ELF-1 (cell line): ENCODE measurements at regions not wholly inside any gene's neighbourhood (a gene's known extent, or its start where the extent isn't known, plus 50 kb on each side); places are given as distances from the start of the nearest gene placed in this dataset.
"Not testable (repeated sequence)": the region's sequence is repeated elsewhere in the genome, so short reads cannot be mapped to it uniquely, and the experiment has no call there.

ENCODE experiments used
- DNase-seq: peaks from one replicate; pipeline ENCODE4 v3.0.0-alpha.2; 2016; ENCODE audit warnings: low read depth, low spot score

GRCh38 chr4:144371485-144371884, 231.0 kb upstream of the GYPA start:
- DNase-seq = no peak

- peak; percentile 53 for DNase-seq
Measured at GRCh38 chr4:144374065-144374464, 233.5 kb upstream of the GYPA start.

- no peak for DNase-seq
Measured at GRCh38 chr4:144376866-144377265, 236.3 kb upstream of the GYPA start.

DNA sequence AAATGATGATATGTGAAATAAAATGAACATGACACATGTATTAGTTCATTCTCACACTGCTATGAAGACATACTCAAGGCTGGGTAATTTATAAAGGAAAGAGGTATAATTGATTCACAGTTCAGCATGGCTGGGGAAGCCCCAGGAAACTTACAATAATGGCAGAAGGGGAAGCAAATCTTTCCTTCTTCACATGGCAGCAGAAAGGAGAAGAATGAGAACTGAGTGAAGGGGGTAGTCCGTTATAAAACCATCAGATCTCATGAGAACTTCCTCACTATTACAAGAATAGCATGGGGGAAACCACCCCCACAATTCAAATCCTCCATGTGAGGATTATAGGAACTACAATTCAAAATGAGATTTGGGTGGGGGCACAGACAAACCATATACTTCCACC, 243.9 kb upstream of the GYPA start:
- no peak for DNase-seq

DNA sequence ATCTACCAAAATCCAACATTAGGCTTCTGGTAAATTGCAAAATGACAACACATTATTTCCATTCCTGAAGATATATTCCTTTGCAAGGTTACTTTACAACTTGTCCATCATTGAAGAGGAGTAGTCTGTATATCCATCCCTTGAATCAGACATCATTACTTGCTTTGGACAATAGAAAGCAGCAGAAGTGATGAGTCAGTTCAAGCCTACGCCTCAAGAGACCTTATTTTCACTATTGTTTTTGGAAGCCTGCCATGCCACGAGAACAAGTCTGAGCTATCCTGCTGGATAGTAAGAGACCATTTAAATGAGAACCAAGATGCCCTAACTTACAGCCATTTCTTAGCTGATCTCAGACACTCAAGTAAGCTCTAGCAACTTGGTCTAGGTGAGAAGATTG, 246.0 kb upstream of the HHIP start:
- DNase-seq = no peak

DNA sequence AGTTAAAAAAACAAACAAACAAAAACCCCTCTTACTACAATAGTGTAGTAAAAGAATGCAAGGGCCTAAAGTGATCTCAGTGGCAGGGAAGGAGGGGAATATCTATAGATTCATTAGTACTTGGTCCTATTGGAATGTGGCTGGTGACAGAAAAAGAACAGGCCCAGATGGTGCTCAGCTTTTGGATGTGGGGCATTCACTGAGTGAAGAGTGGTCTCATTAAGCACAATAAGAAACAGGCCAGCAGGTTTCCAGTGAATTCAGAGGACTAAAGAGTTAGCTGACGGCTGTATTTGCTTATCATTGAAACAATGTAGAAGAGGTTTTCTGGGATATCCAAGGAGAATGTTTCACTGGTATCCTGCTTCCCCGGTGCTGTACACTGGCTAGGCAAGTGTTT, 243.8 kb upstream of the HHIP start:
- no peak for DNase-seq

GRCh38 chr4:144402999-144403398, 243.0 kb upstream of the HHIP start:
- DNase-seq = no peak

DNA sequence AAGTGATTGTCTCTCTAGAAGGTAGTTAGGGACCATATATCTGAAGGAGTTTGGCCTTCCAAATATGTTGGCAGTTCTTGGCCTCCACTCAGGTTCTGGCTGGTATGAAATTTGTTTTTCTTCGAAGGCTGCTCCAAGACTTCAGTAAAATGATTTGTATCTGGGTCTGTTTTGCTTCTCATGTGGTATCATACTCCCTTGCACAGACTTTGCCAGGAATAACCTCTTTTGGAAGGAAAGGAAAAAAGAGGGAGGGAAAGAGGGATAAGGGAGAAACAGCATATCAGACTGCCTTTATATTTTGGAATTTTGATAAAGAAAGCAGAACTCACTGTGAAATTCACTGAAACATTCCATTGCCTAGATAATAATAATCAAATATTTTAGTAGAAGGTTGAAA, 242.1 kb upstream of the HHIP start:
- no peak for DNase-seq

- no peak for DNase-seq
Measured at GRCh38 chr4:144409525-144409924, 236.4 kb upstream of the HHIP start.

- DNase-seq = no peak
Measured at GRCh38 chr4:144410230-144410783, 235.6 kb upstream of the HHIP start.

DNA sequence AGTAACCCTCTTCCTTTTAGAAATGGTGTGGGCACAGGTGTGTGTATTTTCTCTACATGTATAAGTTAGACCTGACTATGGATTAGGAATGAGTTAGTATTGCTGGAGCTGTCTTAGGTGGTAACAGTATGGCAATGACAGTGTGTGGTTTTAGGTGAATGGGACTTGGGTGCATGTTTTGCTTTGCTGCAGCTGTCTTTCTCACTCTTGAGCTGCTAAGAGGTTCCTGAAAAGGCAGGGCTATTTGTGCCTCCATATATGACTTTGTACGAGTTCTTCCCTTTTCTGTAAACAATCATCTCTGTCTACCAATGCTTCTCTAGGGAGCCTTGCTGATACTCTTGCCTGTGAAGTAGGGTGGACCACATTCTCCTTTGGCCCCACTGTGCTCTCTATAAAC, 234.8 kb upstream of the HHIP start:
- DNase-seq = no peak

GRCh38 chr4:144411700-144412099, 234.3 kb upstream of the HHIP start:
- no peak for DNase-seq

GRCh38 chr4:144421056-144421455, 224.9 kb upstream of the HHIP start:
- no peak for DNase-seq

DNA sequence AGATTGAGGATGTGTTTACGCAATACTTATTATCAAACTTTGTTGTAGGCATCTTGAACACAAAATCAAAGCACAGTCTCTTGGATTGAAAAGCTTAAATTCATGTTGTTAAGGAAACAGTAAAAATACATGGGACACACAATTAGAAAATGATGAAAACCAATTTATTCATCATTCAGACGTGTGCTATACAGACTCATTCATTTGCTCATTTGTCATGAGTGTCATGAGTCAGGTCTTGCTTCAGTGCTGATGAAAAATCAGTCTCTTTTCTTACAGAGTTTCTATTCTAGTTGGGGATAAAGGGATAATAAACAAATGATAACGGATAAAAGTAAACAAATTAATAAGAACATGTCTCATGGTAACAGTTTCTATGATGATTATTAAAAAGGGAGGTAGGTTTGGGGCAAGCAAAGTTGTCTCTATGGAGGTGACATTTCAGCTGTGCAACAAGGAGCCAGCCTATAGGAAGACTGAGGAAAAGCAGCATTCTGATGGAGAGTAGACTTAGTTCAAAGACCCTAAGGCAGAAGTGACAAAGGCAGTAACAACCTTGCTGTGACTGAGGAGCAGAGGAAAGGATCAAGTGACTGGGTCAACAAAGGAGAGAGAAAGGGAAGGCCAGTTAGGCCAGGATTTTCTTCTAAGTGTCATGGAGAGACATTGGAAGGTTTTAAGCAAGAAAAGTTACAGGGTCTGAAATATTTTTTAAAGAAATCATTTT, 224.0 kb upstream of the HHIP start:
- peak; percentile 19 for DNase-seq

DNA sequence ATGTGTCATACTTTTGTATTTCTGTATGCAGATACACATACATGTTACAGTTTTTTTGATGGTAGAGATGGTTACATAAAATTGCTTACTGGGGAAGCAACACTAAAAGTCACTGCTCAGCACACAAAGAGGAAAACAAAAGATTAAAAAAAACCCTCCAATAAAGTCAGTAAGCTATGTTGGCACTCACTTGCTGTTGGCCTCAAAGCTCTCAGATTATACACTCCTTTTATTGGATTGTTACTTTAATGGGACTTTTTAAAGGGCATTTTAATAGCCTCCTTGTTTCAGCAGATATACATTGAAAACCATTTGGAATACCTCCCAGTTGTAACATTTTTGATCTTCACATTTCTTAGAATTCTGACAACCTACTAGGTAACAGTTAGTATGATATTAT, 222.0 kb upstream of the HHIP start:
- no peak for DNase-seq

DNA sequence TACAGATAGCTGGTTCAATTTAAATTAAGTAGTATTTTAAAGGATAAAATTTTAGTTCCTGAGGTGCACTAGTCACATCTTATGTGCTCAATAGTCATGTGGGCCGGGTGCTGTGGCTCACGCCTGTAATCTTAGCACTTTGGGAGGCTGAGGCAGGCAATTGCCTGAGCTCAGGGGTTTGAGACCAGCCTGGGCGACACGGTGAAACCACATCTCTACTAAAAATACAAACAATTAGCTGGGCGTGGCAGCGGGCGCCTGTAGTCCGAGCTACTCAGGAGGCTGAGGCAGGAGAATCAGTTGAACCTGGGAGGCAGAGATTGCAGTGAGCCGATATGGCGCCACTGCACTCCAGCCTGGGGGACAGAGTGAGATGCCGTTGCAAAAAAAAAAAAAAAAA, 219.9 kb upstream of the HHIP start:
- not testable (repeated sequence) for DNase-seq

DNA sequence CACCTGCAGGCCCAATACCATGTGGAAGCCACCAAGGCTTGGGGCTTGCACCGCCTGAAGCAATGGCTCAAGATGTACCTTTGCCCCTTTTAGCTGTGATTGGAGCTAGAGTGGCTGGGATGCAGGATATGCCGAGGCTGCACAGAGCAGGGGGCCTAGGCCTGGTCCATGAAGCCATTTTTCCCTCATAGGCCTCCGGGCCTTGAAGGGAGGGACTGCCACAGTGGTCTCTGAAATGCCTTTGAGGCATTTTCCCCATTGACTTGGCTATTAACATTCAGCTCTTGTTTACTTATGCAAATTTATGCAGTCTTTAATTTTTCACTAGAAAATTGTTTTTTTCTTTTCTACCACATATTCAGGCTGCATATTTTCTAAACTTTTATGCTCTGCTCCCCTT, 203.2 kb upstream of the HHIP start:
- DNase-seq = no peak

- peak; percentile 26 for DNase-seq
Measured at GRCh38 chr4:144449611-144450010, 196.3 kb upstream of the HHIP start.

DNA sequence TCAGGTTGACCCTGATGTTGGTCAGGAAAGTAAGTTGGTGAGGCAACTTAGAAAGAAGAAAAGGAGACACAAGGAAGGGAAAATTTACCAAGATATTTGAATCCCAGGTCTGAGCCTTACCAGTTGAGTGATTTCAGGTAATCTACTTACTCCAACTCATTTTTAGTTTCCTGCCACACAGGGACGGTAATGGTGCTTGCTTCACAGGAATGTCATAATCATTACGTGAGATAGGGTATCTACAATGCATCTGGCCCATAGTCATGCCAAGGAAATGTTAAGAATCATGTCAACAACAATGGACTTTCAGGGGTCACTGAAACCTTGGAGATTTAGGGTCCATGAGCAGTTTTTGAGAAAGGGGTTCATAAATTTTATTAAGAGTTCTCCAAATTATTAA, 195.4 kb upstream of the HHIP start:
- DNase-seq = no peak

- DNase-seq = no peak
Measured at GRCh38 chr4:144451766-144452450, 194.0 kb upstream of the HHIP start.

- no peak for DNase-seq
Measured at GRCh38 chr4:144456196-144456595, 189.8 kb upstream of the HHIP start.

DNA sequence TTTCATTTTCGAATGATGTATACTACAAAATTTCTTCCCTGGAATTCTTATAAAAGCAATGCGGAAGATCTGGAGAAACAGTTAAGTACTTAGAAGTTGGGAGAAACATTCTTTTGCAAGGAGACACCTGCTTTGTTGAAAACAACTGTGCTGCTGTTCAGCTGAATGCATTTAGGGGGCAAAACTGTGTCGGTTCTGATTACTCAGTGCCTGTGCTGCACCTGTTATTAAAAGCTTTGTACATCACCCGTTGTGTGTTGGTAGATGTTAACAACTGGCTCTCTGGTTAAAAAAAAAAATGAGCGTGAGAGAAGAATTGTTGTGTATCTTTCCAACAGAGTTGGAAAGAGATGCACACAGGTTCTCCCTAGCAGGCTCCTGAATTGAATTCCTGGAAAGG, 184.1 kb upstream of the HHIP start:
- no peak for DNase-seq

DNA sequence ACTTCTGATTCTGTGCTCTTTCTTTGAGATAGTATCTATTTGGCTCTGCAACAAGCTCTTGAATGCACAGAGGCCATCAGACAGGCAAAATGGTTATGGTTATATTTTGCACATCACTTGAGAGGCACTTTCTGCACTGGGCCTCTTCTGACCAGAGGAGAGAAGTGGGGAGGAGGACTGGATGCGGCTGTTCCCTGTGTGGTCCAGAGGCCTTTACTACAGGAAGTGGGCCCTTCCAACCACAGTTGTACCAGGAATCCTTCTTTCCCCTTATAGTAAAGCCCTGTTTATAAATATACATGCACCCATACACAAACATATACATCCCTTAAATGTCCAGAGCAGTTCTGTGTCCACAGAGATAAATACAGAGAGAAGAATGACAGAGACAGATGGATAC, 182.7 kb upstream of the HHIP start:
- no peak for DNase-seq
